GM18508 (cell line): ENCODE measurements at regions not wholly inside any gene's neighbourhood (a gene's known extent, or its start where the extent isn't known, plus 50 kb on each side); places are given as distances from the start of the nearest gene placed in this dataset.

Experiments used
- ATAC-seq: cut with Tn5 transposase; IDR thresholded peaks from one replicate; pipeline ENCODE4 v1.9.1; 2021; ENCODE audit warnings: moderate number of reproducible peaks; ENCODE audit not compliant: insufficient read depth, unreplicated experiment

DNA sequence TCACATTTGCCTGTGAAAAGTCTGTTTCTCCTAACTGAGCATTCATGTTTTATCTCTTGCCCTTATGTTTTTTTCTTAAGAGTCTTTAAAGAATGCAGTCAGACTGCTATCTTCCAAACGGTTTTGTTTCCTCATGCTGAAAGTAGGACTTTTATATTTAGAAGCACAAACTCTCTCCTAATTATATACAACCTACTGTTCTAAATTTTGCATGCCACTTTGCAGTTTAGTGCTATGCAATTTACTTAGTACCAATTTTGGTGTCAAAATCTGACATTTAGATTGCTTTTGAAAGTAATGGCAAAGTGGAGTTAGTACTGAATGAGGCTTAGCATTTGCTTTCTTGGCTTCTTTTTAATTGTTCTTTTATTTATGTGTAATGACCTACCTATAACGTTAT is 55.1 kb upstream of the PCDH20 start:
- no peak for ATAC-seq

DNA sequence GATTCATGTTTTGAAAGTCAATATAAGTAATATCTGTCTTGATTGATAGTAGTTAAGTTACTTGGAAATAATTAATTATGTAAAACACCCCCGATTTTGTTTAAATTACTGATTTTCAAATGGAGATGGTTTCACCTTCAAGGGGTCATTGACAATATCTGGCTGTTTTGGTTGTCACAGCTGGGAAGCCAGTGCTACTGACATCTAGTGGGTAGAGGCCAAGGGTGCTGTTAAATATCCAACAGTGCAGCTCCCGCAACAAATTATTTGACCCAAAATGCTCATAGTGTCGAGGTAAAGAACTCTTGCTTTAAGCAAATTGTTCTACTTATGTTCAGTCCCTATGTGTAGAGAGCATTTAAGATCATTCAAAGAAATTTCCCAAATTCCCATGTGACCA is 50.6 kb upstream of the PCDH20 start:
- ATAC-seq, result no peak
